ENCODE measurements at regions not wholly inside any gene's neighbourhood (a gene's known extent, or its start where the extent isn't known, plus 50 kb on each side); places are given as distances from the start of the nearest gene placed in this dataset.

DNA sequence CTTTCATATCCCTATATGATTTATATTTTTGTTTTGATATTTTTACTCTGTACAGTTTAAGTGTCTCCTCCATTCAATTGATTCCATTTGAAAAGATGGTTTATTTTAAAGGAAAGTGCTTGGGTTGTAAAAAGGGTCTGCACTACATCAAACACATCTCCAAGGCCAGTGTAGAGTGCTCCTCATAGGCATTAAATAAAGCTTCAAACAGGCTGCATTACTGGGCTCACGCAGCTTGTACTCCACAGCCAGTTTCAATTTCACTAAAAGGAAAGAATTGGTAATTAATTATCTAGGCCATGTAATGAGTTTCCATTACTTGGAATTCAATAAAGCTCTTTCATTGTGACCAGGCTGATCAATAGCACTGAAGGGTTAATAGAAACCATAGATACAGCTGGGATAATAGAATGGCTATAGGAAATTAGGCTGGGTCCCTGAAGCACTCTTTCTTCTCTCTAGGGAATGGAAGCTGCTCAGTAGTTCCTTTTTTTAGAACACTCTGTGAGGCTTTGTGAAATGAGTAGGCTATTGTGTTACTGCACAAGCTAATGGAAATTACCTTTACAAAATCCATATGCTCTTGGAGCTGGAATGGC lies 442.2 kb downstream of the RNF144B start:
- CTCF ChIA-PET: no interaction called here
- Mint-ChIP-seq H3K27ac (no peak overlapping the region), H3K4me3 (no peak overlapping the region), H3K4me1 (ENCODE audit: low read depth) (no peaks in the 10 kb centered on the region), H3K36me3 (ENCODE audit: low read depth) (no peaks in the 10 kb centered on the region), H3K9me3 (peaks cover 16% of the 10 kb centered on the region), H3K27me3 (no peaks in the 10 kb centered on the region)
- H3K27me3 ChIP-seq (ENCODE audit: control insufficient read depth in 1 of 2, insufficient read depth in 2 of 2, low read length in 2 of 2): no peaks in the 10 kb centered on the region
- no peak overlapping the region for H3K4me3 ChIP-seq (ENCODE audit: low read length)
- H3K4me1 ChIP-seq (ENCODE audit: insufficient read depth, low read length): no peaks in the 10 kb centered on the region
- TF ChIP-seq, protein P1, sequence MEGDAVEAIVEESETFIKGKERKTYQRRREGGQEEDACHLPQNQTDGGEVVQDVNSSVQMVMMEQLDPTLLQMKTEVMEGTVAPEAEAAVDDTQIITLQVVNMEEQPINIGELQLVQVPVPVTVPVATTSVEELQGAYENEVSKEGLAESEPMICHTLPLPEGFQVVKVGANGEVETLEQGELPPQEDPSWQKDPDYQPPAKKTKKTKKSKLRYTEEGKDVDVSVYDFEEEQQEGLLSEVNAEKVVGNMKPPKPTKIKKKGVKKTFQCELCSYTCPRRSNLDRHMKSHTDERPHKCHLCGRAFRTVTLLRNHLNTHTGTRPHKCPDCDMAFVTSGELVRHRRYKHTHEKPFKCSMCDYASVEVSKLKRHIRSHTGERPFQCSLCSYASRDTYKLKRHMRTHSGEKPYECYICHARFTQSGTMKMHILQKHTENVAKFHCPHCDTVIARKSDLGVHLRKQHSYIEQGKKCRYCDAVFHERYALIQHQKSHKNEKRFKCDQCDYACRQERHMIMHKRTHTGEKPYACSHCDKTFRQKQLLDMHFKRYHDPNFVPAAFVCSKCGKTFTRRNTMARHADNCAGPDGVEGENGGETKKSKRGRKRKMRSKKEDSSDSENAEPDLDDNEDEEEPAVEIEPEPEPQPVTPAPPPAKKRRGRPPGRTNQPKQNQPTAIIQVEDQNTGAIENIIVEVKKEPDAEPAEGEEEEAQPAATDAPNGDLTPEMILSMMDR (IDR thresholded peaks at IDR 0.05): no peak
- H3K9me3 ChIP-seq (ENCODE audit: control insufficient read depth in 1 of 2, insufficient read depth in 1 of 2, low read length in 2 of 2): peaks cover 2 to 10% of the 10 kb centered on the region in 2 experiments
- ATAC-seq (ENCODE audit: poor library complexity) (no peak), DNase-seq (no peak)
- no peaks in the 10 kb centered on the region for H3K36me3 ChIP-seq (ENCODE audit: insufficient read depth, low read length)
- POLR2A ChIA-PET: no interaction called here
- intact Hi-C loops (cut with DNase I, micrococcal nuclease): no loop called here
- no peak overlapping the region for H3K27ac ChIP-seq (ENCODE audit: low read depth in 1 of 2, low read length in 2 of 2)

DNA sequence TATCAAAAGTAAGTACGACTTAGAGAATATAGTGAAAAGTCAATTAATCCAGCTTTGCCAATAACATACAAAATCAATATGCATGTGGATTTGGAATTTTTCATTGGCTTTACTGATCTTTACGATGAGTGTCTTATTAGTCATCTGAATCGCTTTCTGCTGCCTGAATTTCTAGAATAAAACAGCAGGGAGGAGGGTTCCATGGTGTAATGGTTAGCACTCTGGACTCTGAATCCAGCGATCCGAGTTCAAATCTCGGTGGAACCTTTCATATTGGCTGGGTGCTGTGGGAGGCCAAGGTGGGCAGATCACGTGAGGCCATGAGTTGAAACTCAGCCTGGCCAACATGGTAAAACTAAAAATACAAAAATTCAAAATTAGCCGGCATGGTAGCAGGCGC lies 448.8 kb downstream of the RNF144B start:
- H3K36me3 Mint-ChIP-seq (ENCODE audit: low read depth): no peaks in the 10 kb centered on the region
- TF ChIP-seq, protein P1 (IDR thresholded peaks at IDR 0.05): no peak
- ChIA-PET POLR2A (no interaction called here), CTCF (no interaction called here)
- Histone ChIP-seq H3K27me3 (ENCODE audit: control insufficient read depth in 1 of 2, insufficient read depth in 2 of 2, low read length in 2 of 2) (no peaks in the 10 kb centered on the region), H3K9me3 (ENCODE audit: control insufficient read depth in 1 of 2, insufficient read depth in 1 of 2, low read length in 2 of 2) (peaks cover 0 to under 1% of the 10 kb centered on the region in 2 experiments), H3K4me3 (ENCODE audit: low read length) (no peak overlapping the region), H3K4me1 (ENCODE audit: insufficient read depth, low read length) (no peaks in the 10 kb centered on the region), H3K27ac (ENCODE audit: low read depth in 1 of 2, low read length in 2 of 2) (no peak overlapping the region), H3K36me3 (ENCODE audit: insufficient read depth, low read length) (no peaks in the 10 kb centered on the region)
- H3K27me3 Mint-ChIP-seq: no peaks in the 10 kb centered on the region
- ATAC-seq (ENCODE audit: poor library complexity) (no peak), DNase-seq (no peak)
- H3K4me1 Mint-ChIP-seq (ENCODE audit: low read depth): no peaks in the 10 kb centered on the region
- no peak overlapping the region for H3K4me3 Mint-ChIP-seq
- intact Hi-C loops (cut with DNase I, micrococcal nuclease): no loop called here
- H3K27ac Mint-ChIP-seq: no peak overlapping the region
- no peaks in the 10 kb centered on the region for H3K9me3 Mint-ChIP-seq

DNA sequence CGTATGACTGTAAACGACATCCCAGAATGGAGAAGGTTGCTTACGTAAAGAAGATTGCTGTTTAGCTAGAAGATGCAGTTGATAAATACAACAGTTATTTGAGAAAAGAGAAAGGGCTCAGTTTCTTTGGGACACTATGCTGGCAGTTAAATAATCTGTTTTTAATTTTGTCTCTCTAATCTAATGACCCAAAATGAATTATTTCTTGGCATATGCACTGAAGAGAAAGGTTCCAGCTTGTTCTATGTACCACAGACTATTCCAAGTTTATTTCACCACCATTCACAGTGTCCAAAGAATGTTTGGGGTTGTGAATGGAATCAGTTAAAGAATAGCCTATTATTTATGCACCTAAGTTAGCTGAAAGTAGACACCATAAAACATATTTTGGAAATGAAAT lies 449.9 kb downstream of the RNF144B start:
- TF ChIP-seq, protein P1 (IDR thresholded peaks at IDR 0.05): no peak
- no peak overlapping the region for H3K27ac ChIP-seq (ENCODE audit: low read depth in 1 of 2, low read length in 2 of 2)
- Mint-ChIP-seq H3K27ac (no peak overlapping the region), H3K4me1 (ENCODE audit: low read depth) (no peaks in the 10 kb centered on the region), H3K36me3 (ENCODE audit: low read depth) (no peaks in the 10 kb centered on the region), H3K27me3 (no peaks in the 10 kb centered on the region), H3K9me3 (peaks cover 2% of the 10 kb centered on the region), H3K4me3 (no peak overlapping the region)
- ChIA-PET CTCF (no interaction called here), POLR2A (no interaction called here)
- no peak for DNase-seq
- no peak overlapping the region for H3K4me3 ChIP-seq (ENCODE audit: low read length)
- intact Hi-C loops (cut with DNase I, micrococcal nuclease): no loop called here
- H3K36me3 ChIP-seq (ENCODE audit: insufficient read depth, low read length): no peaks in the 10 kb centered on the region
- no peak for ATAC-seq (ENCODE audit: poor library complexity)
- H3K27me3 ChIP-seq (ENCODE audit: control insufficient read depth in 1 of 2, insufficient read depth in 2 of 2, low read length in 2 of 2): no peaks in the 10 kb centered on the region
- no peaks in the 10 kb centered on the region for H3K4me1 ChIP-seq (ENCODE audit: insufficient read depth, low read length)
- H3K9me3 ChIP-seq (ENCODE audit: control insufficient read depth in 1 of 2, insufficient read depth in 1 of 2, low read length in 2 of 2): peaks cover 0 to 5% of the 10 kb centered on the region in 2 experiments

Data from CD4-positive, alpha-beta T cell (primary cell).